WTC11 (cell line): ENCODE measurements at regions not wholly inside any gene's neighbourhood (a gene's known extent, or its start where the extent isn't known, plus 50 kb on each side); places are given as distances from the start of the nearest gene placed in this dataset.

ENCODE experiments used
- ATF2 ChIP-seq: sonication (generic); formaldehyde crosslinking; IDR thresholded peaks from 2 replicates; pipeline ENCODE4 v1.8.1; 2022; ENCODE audit warnings: low read depth, missing genetic modification reagents, borderline replicate concordance
- CBFB ChIP-seq: sonication (generic); formaldehyde crosslinking; IDR thresholded peaks from 2 replicates; pipeline ENCODE4 v1.8.1; 2022; ENCODE audit warnings: mild to moderate bottlenecking, low read depth, missing genetic modification reagents
- E2F1 ChIP-seq: sonication (generic); formaldehyde crosslinking; IDR thresholded peaks from 2 replicates; pipeline ENCODE4 v1.8.0; 2022; ENCODE audit warnings: mild to moderate bottlenecking, missing genetic modification reagents
- E2F4 ChIP-seq: sonication (generic); formaldehyde crosslinking; IDR thresholded peaks from 2 replicates; pipeline ENCODE4 v1.8.1; 2022; ENCODE audit warnings: low read depth, mild to moderate bottlenecking, moderate library complexity, missing genetic modification reagents, borderline replicate concordance
- HMGXB4 ChIP-seq: sonication (generic); formaldehyde crosslinking; IDR thresholded peaks from 2 replicates; pipeline ENCODE4 v1.8.1; 2023; ENCODE audit warnings: mild to moderate bottlenecking, moderate library complexity, missing genetic modification reagents
- JUN ChIP-seq: sonication (generic); formaldehyde crosslinking; IDR thresholded peaks from 2 replicates; pipeline ENCODE4 v1.8.0; 2023; ENCODE audit warnings: mild to moderate bottlenecking, missing genetic modification reagents
- NFYB ChIP-seq: sonication (generic); formaldehyde crosslinking; conservative IDR thresholded peaks from 2 replicates; pipeline ENCODE4 v1.8.0; 2022; ENCODE audit warnings: low read depth, missing genetic modification reagents
- NR3C1 ChIP-seq: sonication (generic); formaldehyde crosslinking; conservative IDR thresholded peaks from 2 replicates; pipeline ENCODE4 v1.8.1; 2023; ENCODE audit warnings: low read depth, mild to moderate bottlenecking, missing genetic modification reagents
- SMAD3 ChIP-seq: sonication (generic); formaldehyde crosslinking; IDR thresholded peaks from 2 replicates; pipeline ENCODE4 v1.8.0; 2022; ENCODE audit warnings: missing genetic modification reagents, mild to moderate bottlenecking, borderline replicate concordance
- TEAD1 ChIP-seq: sonication (generic); formaldehyde crosslinking; IDR thresholded peaks from 2 replicates; pipeline ENCODE4 v1.8.0; 2022; ENCODE audit warnings: mild to moderate bottlenecking, missing genetic modification reagents
- TEAD4 ChIP-seq: sonication (generic); formaldehyde crosslinking; IDR thresholded peaks from 2 replicates; pipeline ENCODE4 v1.8.0; 2022; ENCODE audit warnings: mild to moderate bottlenecking, missing genetic modification reagents
- USF2 ChIP-seq: sonication (generic); formaldehyde crosslinking; IDR thresholded peaks from 2 replicates; pipeline ENCODE4 v1.8.1; 2023; ENCODE audit warnings: mild to moderate bottlenecking, missing genetic modification reagents, moderate library complexity
- TF ChIP-seq, protein P1 (sequence below): fragments of 200-600 bp; IDR thresholded peaks from 2 replicates; pipeline ENCODE4 v1.8.0; 2022; ENCODE audit warnings: antibody characterized with exemption
- TF ChIP-seq, protein P2 (sequence below): sonication (generic); formaldehyde crosslinking; IDR thresholded peaks from 2 replicates; pipeline ENCODE4 v1.8.0; 2022; ENCODE audit warnings: mild to moderate bottlenecking, missing genetic modification reagents

DNA sequence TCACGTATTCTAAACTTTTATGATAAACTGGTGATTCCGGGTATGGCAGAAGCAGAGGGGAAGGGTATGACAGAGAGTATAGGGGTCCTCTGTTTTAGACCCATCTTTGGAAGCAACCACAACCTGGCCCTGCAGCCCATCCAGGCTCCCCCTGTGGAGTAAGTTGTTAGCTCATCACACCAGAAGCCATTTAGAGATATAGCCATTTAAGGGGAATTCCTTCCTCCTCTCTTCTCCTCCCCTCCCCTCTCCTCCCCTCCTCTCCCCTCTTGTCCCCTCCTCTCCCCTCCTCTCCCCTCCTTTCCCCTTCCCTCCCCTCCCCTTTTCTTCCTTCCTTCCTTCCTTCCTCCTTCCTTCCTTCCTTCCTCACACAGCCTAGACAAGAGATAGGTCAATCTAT is 197.3 kb upstream of the LDB2 start:
- TF ChIP-seq, protein P1, sequence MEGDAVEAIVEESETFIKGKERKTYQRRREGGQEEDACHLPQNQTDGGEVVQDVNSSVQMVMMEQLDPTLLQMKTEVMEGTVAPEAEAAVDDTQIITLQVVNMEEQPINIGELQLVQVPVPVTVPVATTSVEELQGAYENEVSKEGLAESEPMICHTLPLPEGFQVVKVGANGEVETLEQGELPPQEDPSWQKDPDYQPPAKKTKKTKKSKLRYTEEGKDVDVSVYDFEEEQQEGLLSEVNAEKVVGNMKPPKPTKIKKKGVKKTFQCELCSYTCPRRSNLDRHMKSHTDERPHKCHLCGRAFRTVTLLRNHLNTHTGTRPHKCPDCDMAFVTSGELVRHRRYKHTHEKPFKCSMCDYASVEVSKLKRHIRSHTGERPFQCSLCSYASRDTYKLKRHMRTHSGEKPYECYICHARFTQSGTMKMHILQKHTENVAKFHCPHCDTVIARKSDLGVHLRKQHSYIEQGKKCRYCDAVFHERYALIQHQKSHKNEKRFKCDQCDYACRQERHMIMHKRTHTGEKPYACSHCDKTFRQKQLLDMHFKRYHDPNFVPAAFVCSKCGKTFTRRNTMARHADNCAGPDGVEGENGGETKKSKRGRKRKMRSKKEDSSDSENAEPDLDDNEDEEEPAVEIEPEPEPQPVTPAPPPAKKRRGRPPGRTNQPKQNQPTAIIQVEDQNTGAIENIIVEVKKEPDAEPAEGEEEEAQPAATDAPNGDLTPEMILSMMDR, result no peak
- no peak for TF ChIP-seq USF2 (CRISPR knock-in tag)
- no peak for TF ChIP-seq CBFB (CRISPR knock-in tag)
- no peak for TF ChIP-seq HMGXB4
- TF ChIP-seq ATF2 (CRISPR knock-in tag), result no peak
- no peak for TF ChIP-seq NR3C1 (CRISPR knock-in tag)
- TF ChIP-seq TEAD4 (CRISPR knock-in tag), result no peak
- TF ChIP-seq TEAD1 (CRISPR knock-in tag), result no peak
- no peak for TF ChIP-seq E2F1 (CRISPR knock-in tag)
- TF ChIP-seq SMAD3 (CRISPR knock-in tag), result no peak
- no peak for TF ChIP-seq JUN (CRISPR knock-in tag)
- no peak for TF ChIP-seq NFYB (CRISPR knock-in tag)
- no peak for TF ChIP-seq E2F4
- TF ChIP-seq, protein P2, sequence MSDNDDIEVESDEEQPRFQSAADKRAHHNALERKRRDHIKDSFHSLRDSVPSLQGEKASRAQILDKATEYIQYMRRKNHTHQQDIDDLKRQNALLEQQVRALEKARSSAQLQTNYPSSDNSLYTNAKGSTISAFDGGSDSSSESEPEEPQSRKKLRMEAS (CRISPR knock-in tag), result no peak
